Lower leg skin (tissue), 4 donors: ENCODE measurements at regions not wholly inside any gene's neighbourhood (a gene's known extent, or its start where the extent isn't known, plus 50 kb on each side); places are given as distances from the start of the nearest gene placed in this dataset.

Experiments used
- DNase-seq, 2 donors: peaks; one replicate each; pipeline ENCODE4 v3.0.0-alpha.2; 2019; ENCODE audit warnings: low spot score in 2 of 2
- H3K4me3 ChIP-seq: fragments of 200-600 bp; sonication (generic); 2 replicates; pipeline ENCODE4 v1.5.1; 2017; ENCODE audit warnings: mild to moderate bottlenecking, low read depth; ENCODE audit not compliant: poor library complexity, severe bottlenecking
- CTCF ChIP-seq, 3 donors: fragments of 450-650 bp; IDR thresholded peaks; one replicate each; pipeline ENCODE4 v1.5.1; 2016; ENCODE audit warnings: antibody characterized with exemption in 3 of 3, mild to moderate bottlenecking in 3 of 3, moderate library complexity in 2 of 3
- POLR2A ChIP-seq, 2 donors: fragments of 450-650 bp; IDR thresholded peaks; one replicate each; pipeline ENCODE4 v1.6.1; 2016 to 2017; ENCODE audit warnings: antibody characterized with exemption in 2 of 2, mild to moderate bottlenecking in 1 of 2, moderate library complexity in 1 of 2
- WGBS, 2 donors: methylation state at CpG; one replicate each; pipeline ENCODE4 v1.1.5; 2018; 5-methylcytosine and 5-hydroxymethylcytosine counted together
- intact Hi-C: fragments of 100-400 bp; cut with DNase I; formaldehyde crosslinking; loops from one replicate; pipeline ENCODE4 v1.15.0; 2023; ENCODE audit warnings: low total_unique reads

- no peak overlapping the region for H3K4me3 ChIP-seq
- DNase-seq, result no peak
- intact Hi-C loops, result no loop called here
Observed at GRCh38 chr4:45004326-45004725, 278.0 kb upstream of the GNPDA2 start.

GRCh38 chr4:44996276-44996845 is 270.0 kb upstream of the GNPDA2 start:
- intact Hi-C loops, result no loop called here
- DNase-seq, result no peak
- 45 to 59% methylated on average over 4 of the region's 4 CpGs for WGBS, 2 donors
- TF ChIP-seq CTCF (IDR thresholded peaks at IDR 0.05) (no peak), POLR2A (IDR thresholded peaks at IDR 0.05) (no peak)
- no peak overlapping the region for H3K4me3 ChIP-seq

More at GRCh38 chr4:45004326-45004725, 278.0 kb upstream of the GNPDA2 start:
- TF ChIP-seq POLR2A (IDR thresholded peaks at IDR 0.05), result no peak
- TF ChIP-seq CTCF (IDR thresholded peaks at IDR 0.05), result no peak
- 54 to 65% methylated on average over 2 of the region's 2 CpGs for WGBS, 2 donors

- H3K4me3 ChIP-seq, result no peak overlapping the region
- WGBS, 2 donors, result 52 to 59% methylated on average over 5 of the region's 5 CpGs
- DNase-seq, result no peak
- intact Hi-C loops, result no loop called here
- TF ChIP-seq CTCF (IDR thresholded peaks at IDR 0.05), result no peak
Observed at GRCh38 chr4:44988011-44988410, 261.7 kb upstream of the GNPDA2 start.

- intact Hi-C loops, result no loop called here
- DNase-seq, result no peak
- no peak overlapping the region for H3K4me3 ChIP-seq
- no peak for TF ChIP-seq POLR2A (IDR thresholded peaks at IDR 0.05)
- WGBS, 2 donors, result 56 to 61% methylated on average over 5 of the region's 5 CpGs
Observed at GRCh38 chr4:44985938-44986337, 259.6 kb upstream of the GNPDA2 start.

GRCh38 chr4:44985152-44985551 is 258.8 kb upstream of the GNPDA2 start:
- WGBS, 2 donors, result 70 to 86% methylated on average over 2 of the region's 2 CpGs
- no peak overlapping the region for H3K4me3 ChIP-seq
- no peak for DNase-seq
- intact Hi-C loops, result no loop called here
- TF ChIP-seq POLR2A (IDR thresholded peaks at IDR 0.05), result no peak
- no peak for TF ChIP-seq CTCF (IDR thresholded peaks at IDR 0.05)

GRCh38 chr4:44984083-44984482 is 257.7 kb upstream of the GNPDA2 start:
- DNase-seq, result no peak
- intact Hi-C loops, result no loop called here
- TF ChIP-seq CTCF (IDR thresholded peaks at IDR 0.05) (no peak), POLR2A (IDR thresholded peaks at IDR 0.05) (no peak)
- H3K4me3 ChIP-seq, result no peak overlapping the region
